NCI-H2029 treated with DMSO at 0.1 percent for 48 hours (cell line): ENCODE measurements at regions not wholly inside any gene's neighbourhood (a gene's known extent, or its start where the extent isn't known, plus 50 kb on each side); places are given as distances from the start of the nearest gene placed in this dataset.

ENCODE experiments used
- DNase-seq: peaks from one replicate; lab custom pipeline; 2025; lab: John Stamatoyannopoulos, UW

DNA sequence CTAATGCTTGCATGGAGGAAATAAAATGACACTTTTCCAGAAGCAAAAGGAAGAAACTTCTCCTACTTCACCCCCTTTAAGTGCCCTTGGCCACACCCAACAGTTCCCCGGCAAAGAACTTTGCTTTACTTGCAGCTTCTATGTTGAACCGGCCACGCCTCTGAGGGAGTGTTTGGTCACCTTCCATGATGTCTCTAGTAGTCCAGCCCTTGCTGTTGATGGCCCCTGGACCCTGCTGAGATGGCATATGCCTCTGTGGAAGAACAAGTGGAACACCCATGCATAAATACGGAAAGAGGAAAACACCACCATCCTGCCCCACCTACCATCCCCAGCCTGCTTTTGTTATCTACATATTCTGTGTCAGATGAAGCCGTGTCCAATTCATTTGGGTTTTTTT lies 218.3 kb upstream of the POU3F3 start:
- DNase-seq: no peak

DNA sequence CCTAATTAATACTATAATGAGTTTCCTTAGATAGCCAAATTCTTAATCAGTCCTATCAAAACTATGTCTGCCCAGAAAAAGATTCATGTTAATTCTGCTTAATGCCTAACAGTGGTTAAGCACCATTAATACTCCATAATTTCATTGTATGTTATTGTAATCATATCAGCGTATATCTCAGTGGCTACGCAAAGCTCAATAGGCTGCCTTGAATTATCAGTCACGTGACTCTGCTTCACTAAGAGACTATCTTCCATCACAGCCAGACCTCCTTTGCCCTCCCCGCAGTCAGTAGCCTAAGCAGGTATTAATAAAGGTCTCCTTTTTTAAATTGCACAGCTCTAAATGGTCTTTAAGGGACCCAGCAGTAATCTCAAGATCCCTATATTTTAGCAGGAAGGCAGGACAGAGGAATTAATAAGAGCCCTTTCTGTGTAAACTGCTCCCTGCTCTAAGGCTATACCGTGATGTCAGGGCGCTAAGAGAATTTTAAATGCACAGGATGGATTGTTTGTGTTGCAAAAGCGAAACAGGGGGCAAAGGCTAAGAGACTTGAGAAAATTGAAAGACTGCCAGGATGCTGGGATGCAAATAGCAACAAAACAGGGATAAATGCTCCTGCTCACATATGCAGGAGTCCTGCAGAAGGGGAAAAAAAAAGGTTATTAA lies 215.6 kb upstream of the POU3F3 start:
- DNase-seq: no peak

DNA sequence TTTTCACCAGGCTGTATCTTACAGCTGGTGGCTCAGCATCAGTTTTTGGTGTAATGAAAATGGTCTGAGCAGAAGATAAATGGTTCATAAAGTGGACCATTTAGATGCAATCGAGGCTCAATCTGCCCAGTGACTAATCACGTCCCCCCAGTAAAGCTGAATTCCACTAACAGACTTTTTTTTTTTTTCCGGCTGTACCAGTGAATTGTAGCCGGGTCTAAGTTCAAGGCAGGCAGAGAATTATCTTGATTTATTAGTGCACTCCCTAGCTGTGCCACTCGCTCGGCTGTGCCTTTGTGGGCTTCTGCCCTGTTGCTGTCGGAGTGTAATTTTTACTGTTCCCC lies 215.1 kb upstream of the POU3F3 start:
- DNase-seq: no peak

DNA sequence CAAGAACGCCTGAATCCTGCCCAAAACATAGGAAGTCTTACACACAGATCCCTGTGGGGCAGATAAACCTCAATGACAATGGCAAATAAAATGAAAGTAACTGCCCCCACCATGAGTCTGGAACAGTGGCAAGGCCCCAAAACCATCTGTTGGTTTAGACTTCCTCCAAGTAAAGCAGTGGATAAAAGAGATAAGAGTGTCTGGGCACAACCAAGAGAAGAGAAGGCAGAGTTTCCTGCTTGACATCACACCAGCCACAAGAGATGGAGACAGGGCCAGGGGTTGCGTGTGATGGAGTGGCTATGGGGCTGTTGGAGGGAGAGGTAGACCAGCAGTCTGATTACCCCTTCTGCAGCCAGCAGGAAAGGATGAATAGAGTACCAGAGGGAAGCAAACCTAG lies 212.1 kb upstream of the POU3F3 start:
- no peak for DNase-seq

DNA sequence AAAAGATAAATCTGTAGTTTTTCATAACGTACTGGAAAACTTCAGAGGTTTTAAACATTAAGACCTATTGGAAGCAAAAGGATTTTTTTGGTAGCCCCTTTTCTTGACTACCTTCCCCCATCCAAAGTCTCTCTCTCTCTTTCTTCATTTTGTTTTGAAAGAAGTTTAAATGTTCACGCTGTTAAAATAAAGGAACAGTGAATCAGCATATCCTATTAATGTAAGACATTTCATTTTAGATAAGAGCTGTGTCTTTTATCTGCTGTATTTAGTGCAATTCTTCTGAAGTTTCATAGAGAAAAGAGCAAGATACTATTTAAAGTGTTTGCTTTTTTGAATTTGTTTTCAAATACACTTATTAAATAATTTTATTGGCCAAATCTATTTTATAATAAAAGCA lies 205.5 kb upstream of the POU3F3 start:
- DNase-seq: no peak

DNA sequence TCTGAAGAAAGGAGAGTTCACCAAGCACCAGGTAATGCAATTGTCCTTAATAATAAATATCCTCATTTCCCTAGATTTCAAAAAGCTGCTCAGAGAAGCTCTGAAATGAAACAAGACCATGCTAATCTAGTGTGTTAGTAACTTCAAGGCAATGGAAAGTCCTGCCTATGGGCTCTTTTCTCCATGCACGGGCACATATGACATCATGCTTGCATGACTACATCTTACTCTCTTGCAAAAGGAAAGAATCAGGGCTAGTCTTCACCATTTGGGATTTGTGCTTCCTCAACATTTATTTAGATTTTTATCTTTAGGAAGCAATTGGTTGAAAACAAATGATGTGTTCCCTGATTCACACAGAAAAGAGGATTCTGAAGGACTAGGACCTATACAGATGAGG lies 204.0 kb upstream of the POU3F3 start:
- DNase-seq: no peak

DNA sequence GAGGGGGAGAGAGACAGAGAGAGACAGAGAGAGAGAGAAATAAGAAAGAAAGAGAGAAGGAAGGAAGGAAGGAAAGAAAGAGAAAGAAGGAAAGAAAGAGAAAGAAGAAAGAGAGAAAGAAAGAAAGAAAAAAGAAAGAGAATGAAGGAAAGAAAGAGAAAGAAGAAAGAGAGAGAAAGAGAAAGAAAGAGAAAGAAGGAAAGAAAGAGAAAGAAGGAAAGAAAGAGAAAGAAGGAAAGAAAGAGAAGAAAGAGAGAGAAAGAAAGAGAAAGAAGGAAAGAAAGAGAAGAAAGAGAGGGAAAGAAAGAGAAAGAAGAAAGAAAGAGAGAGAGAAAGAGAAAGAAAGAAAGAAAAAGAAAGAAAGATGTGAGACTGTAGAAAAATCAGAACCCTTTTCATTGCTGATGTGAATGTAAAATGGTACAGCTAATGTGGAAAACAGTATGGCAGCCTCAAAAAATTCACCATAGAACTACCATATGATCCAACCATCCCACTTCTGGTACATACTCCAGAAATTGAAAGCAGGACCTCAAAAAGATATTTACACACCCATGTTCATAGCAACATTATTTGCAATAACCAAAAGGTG lies 203.4 kb upstream of the POU3F3 start:
- DNase-seq: no peak

DNA sequence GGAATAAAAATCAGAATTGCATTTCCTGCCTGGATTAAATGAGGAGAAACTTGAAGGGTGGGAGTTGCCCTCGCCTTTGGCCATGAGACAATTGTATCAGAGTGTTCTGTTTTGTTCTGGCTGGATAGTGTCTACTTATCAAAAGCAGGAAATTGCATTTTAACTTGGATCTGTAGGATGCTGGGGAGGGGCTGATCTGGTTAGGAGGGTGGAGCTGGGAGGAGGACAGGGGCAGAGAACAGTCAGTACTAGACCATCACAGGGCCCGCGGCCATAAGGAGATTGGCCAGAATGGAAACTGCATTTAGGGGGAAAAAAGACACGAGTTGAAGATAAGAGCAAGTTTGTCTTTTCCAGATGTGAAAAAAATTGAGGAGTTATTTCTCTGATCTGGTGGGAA lies 199.1 kb upstream of the POU3F3 start:
- no peak for DNase-seq

DNA sequence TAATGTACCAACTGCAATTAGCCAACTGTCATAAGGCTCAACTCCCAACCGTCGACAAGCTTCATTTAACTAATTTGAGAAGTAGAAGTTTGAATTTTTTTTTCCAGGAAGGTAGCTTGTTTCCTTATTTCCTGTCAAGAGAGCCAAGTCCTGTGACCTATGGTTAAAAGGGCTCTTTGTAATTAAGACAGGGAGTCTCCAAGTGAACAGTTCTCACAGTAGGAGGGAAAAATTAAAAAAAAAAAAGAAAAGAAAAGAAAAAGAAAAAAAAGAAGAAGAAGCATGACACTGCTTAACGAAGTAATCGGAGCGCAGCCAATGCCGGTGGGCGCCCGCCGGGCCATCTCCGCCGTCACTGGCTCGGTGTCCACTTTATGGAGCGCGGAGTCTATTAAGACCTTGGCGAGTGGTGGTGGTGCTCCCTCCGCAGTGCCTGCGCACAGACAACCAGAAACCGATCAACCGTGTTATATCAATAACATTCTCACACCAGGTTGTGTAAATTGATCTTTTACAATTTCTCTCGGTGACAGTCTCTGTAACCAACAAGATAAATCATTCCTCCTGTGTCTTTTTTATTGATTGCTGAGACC lies 197.2 kb upstream of the POU3F3 start:
- no peak for DNase-seq

DNA sequence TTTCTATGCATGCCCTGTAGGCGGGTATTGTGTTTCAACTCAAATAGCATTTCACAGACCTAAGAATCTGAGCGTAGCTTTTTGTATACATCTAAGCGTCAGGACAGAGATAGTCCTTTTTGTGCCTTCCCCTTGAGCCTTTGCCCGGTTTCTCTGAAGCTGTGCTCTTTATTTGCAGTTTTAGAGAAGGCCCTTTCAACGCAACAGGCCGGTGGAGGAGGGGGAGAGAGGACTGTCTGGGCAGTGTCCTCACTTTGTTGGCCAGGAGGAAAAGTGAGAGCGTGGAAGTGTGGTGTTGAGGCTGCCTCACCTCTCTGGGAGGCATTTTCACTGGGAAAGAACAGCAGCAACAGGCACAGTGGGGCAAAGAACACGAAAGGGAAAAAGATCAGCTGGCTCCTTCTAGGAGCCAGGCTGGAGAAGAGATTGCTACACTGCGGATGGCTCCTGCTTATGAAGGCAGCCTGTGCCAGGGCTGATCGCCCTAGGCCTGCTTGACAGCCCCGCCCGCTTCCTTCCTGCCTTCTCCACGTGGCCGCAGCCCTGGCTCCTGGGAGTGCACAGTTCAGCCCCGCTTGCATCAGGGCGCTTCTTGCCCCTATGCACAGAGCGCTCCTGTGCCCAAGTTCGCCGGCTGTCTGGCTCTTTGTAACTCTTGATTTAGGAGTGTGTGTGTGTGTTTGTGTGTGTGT lies 195.6 kb upstream of the POU3F3 start:
- DNase-seq: no peak

DNA sequence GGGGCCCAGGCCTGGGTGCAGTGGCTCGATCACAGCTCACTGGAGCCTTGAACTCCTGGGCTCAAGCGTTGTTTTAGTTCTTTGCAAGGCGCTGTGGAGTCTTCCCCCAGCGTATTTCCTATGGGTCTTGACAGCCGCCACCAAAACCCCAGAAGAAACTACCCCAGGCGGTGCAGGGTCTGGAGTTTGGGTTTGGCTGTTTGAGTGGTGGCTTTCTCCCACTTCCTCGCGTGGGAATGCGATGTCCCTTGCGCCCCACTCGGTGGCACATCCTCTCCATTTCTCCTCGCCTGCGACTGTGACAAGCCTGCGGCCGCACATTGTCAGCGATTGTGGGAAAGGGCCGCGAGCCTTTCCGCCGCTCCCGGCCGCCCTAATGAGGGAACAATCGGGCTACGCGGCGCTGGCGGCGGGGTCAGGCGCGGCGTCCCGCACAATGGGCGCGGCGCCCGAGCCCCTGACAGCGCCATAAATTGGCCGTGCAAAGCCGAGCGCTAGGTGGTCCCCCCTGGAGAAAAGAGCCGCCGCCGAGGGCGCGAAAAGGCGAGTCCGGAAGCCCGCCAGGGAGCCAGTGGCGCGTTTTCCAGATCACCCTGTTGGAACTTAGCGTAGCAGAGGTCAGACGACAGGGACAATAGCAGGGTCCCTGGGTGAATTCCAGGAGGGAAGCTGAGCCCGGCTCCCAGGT lies 194.9 kb upstream of the POU3F3 start:
- no peak for DNase-seq

DNA sequence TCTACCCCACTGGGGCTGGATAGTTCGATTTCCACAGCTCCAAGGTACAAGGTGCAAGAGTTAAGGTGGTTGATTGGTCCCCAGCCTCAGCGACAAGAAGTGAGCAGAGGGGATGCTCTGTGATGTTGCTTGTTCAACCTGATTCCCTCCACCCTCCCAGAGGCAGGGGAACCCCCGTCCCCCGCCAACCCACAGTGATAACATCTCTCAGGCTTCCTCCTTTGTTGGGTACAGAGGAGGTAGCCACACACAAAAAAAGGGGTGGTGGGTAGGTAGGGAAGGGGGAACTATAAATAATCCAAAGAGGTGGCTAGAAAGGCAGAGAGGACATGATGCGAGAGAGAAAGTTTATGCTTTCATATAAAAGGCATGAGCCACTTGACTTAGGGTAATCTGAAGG lies 192.9 kb upstream of the POU3F3 start:
- DNase-seq: no peak

DNA sequence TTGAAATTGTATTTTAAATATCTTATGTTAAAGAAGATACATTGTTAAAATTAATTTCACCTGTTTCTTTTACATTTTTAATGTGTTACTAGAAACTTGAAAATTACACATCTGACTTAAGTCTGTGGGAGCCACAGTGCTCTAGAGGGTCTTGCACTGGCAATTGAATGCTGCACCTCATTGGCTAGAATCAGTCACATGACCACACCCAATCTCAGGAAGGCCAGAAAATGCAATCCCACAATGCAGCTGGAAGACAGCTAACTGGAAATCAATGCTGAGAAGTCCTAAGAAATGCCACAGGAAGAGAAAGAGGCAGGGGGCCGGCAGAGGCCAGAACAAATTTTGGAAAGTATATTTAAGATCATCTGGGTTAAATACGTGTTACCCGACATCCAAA lies 189.2 kb upstream of the POU3F3 start:
- no peak for DNase-seq

DNA sequence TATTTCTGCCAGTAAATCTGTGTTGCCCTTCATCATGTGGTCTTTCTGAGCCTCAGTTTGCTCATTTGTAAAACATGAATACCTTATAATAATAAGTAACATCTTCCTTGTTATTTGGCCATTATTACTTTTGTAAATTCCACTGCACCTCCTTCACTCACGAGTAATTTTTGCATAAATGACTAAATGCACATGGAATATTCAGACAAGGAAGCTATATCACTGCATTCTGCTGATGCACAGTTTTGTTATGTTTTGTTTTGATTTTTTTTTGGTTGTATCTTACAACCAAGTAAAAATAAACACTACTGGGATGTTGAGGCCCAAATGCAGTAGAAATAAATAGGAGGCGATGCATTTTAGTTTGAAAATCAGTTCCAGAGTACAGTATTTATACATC lies 185.3 kb upstream of the POU3F3 start:
- no peak for DNase-seq

DNA sequence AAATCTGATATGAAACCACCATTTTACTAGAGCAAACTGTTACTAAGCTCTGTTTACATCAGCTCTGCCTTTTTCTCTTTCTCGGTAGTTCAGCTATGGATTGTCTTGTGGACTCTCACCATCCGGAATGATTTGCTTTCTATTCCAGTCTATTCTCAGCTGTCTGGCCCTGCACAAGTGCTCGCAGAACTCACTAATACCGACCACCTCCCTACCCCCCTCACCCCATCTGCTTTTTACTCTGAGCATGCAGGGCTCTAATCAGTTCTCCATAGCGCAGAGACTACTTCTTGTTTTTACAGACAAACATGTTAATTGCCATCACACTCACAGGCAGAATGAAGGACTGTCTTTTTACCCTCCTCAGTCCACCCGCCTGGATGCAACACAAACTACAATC lies 180.7 kb upstream of the POU3F3 start:
- no peak for DNase-seq

DNA sequence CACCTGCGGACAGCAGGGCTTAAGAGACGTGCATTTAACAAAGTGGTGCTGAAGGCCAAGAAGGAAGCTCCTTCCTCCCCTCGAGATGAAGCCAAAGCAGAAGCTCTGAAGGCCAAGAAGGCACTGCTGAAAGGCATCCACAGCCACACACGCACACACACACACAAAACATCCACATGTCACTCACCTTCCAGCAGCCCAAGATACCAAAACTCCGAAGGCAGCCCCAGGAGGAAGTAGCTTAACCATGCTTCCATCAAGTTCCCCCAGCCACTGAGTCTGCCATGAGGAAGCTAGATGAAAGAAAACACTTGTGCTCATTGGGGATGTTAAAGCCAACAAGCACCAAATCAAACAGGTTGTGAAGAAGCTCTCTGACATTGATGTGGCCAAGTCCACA lies 175.7 kb upstream of the POU3F3 start:
- no peak for DNase-seq

DNA sequence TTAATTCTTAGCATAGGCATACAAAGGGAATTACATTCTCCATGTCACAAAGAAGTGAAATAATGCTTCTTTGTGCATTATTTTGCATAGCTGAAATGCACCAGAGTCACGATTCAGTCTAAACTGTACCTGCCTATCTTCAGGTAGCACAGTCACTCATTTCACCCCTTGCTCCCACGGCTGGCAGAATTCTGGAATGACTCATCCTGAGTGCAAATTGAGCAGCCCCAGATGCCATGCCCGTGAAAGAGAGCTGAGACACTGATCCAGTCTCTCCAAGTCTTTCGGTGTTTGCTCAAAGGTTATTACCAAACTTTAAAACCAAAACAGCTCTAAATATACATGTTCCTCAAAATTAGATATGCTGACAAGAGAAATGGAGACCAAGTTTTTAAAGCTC lies 168.3 kb upstream of the POU3F3 start:
- DNase-seq: no peak

DNA sequence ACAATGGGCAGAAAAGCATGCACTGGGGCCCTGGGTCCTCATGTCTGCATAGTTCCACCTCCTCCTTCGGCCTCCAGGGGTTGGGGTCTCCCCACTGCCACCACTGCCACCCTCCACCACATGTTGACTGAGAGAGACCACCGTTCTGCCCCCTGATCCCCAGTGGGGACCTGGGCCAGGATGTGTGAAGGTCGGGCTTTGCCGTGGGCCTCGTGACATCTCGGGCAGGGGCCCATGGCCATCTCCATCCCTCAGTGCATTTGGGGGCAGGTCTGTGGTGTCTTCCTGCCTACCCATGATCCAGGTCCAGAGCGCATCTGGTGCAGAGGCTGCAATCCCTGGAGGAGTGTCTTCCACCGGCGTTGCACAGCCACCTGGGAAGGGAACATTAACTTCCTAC lies 166.8 kb upstream of the POU3F3 start:
- DNase-seq: no peak

DNA sequence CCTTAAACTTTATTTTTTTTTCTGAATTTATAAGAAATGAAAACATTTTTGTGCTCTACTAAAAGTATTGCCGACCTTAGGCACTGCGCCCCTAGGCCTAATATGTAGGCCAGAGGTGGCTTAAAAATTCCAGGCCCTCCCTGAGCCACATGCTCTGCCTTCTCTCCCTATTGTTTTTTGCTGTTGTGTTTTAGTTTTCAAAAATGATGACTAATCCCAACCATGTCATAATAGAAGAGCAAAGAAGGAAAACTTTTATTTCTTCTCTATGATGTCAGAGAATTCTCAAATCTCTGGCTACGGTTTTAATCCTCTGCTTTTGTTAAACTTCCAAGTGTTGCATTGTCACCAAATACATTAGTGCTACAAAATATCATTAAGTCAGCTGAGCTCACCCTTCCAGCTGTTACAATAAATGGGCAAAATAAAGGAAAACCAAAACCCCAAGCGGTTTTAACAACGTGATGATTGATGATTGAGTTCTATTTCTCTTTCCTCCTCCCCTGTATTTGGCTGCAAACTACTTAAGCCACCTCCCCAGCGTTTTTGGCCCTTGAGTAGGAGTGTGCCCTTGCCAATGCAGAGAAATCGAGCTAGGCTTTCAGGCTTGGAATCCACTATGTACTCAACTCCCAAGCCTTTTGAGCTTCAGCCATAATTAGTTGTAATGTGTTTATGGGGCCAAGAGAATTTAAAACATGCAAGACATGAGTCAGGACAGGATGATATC lies 163.5 kb upstream of the POU3F3 start:
- DNase-seq: no peak

DNA sequence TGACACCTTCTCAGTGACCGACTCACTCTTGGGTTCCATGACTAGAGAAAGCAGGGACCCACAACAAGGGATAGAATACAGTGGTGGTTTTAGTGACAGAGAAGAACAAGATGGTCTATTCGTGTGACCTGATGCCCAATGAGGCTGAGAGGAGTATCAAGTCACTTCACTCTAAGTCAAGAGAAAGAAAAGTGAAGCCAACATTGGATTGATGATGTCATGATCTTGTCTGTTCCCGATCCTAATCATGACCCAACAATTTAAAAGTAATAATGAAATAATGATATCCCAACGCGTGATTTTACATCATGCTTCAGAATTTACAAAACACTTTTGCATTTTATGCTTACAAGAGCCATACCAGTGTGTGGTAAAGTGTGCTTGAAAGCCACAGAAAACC lies 155.6 kb upstream of the POU3F3 start:
- DNase-seq: no peak

DNA sequence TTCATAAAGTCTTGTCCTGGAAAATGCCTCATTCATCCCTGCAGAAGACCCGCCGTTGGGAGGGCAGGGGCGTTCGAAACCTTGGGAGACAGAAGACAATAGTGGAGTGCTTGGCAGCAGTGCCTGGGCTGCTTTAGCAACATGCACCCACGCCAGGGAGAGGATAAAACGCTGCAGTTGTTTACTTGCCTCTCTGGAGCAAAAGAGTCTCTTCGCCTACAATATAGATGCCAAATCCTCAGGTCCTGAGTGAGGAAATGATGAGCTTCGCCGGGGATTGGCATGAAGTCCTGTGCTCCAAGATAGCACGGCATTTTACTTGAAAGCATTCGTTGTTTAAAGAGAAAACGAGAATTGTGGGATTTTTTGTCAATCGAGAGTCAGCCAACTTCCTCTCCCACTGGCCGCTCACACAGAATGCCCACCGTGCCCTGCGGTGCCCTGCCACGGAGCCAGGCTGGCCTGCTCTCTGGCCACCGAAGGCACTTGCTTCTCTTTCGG lies 152.5 kb upstream of the POU3F3 start:
- DNase-seq: no peak
